Activated naive CD4-positive, alpha-beta T cell (primary cell): ENCODE measurements at regions not wholly inside any gene's neighbourhood (a gene's known extent, or its start where the extent isn't known, plus 50 kb on each side); places are given as distances from the start of the nearest gene placed in this dataset.
"Not testable (repeated sequence)": the region's sequence is repeated elsewhere in the genome, so short reads cannot be mapped to it uniquely, and the experiment has no call there.

Experiments used
- DNase-seq, 4 experiments: peaks; one replicate each; lab custom pipeline; 2025; lab: John Stamatoyannopoulos, UW

DNA sequence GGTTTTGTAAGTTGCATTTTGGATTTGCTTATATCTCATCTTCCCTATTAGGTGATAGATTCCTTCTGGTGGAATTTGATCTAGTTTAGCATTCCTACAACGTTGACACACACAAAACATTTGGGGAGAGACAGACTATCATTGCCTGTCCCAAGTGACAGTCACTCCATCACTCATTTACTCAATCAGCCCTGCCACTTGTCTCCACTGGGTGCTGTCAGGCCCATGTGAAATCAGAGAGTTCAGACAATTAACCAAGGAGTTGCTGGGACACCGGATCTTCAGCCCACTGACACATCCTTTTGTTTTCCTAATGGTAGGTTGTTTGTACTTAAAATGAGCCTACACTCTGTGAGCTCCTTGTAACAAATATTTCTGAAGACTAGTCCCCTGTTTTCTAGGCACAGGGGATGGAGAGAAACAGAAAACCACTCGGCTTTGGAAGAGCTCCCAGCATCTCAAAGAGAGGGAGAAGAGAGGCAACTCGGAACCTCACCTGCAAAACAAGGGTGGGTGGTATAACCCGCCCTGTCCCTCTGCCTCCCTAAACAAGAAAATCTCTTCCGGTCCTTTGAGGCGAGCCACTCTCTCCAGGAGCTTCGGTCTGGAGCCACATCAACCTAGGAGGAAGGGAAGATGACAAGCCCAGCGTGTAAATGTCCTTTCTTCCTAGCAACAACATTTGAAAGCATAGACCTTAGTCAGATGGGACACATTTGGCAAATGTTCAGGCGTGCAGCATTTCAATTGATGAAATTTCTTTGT is 440.9 kb upstream of the KLF12 start:
- no peak for DNase-seq

DNA sequence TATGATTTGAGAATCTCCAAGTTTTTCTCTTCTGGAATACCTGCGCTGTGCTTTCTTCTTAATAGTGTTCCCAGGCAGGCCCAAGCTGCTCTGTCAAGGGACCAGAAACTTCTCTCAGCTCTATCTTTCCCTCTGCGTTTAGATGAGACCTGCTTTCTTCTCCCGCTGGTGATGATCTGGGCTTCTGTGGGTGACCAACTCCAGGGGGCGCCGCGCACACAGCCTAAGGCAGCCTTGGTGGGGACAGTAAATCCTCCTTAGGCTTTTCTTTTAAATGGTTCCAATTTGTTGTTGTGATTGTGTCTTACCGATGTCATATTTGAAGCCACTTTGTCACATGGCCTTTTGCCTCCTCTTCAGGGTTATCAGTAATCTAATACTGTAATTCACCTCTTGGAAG is 439.4 kb upstream of the KLF12 start:
- no peak for DNase-seq

GRCh38 chr13:74571811-74572210 is 437.6 kb upstream of the KLF12 start:
- no peak for DNase-seq

DNA sequence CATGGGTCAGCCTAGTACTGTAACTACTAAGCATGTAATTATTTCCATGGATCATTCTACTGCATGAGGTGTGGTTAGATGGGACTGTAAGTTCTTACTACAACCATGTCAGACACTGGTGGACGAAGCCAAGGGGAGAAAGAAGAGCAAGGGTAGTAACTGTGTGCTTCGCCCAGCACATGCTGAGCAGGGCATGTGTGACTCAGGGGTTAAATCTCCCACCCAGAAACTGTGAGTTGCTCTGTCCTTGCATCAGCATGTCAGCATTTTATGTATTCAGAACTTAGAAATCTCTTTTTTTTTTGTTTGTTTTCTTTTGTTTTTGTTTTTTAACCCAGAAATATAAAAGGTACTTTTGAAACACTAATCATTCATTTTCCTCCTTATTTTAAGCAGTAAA is 436.6 kb upstream of the KLF12 start:
- DNase-seq: no peak

DNA sequence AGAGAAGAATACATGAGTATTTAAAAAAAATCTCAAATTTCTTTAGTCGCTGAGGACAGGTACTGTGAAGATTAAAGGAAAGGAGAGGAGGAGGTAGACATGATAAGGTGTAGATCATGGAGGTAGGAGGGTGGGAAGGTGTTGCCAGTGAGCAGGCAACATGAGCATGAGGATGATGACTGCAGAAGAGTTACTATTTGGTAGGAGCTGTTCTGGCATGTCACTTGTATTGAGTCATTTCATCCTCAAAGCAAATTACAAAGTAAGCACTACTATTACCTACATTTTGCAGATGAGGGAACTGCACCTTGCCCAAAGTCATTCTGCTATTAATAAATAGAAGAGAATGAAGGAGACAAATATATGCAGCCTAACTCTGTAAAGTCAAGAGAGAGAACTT is 435.8 kb upstream of the KLF12 start:
- no peak for DNase-seq

- DNase-seq: no peak
These were observed 435.0 kb upstream of the KLF12 start for GRCh38 chr13:74569251-74569650.

DNA sequence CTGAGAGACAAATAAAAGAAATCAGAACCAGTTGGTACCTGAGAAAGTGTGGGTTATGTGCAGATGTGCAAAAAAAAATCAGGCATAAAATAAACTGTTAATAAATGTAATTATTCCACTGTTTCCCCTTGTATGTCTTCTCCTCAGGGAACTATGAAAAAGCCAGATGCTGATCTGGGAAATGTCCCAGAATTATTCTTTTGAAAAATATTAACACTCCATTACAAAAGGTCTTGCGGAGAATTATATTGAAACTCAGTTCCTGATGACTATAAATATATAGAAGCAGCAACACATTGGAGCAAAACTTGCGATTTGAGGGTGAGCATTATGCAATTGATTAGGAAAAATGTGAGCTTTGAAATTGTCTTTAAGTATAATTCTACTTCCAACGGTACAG is 433.3 kb upstream of the KLF12 start:
- no peak for DNase-seq

- DNase-seq: no peak
These were observed 428.2 kb upstream of the KLF12 start for GRCh38 chr13:74562381-74562780.

- DNase-seq: no peak
These were observed 427.0 kb upstream of the KLF12 start for GRCh38 chr13:74561155-74561554.

GRCh38 chr13:74560325-74560724 is 426.1 kb upstream of the KLF12 start:
- no peak for DNase-seq

- DNase-seq: no peak
These were observed 423.7 kb upstream of the KLF12 start for GRCh38 chr13:74557870-74558269.

DNA sequence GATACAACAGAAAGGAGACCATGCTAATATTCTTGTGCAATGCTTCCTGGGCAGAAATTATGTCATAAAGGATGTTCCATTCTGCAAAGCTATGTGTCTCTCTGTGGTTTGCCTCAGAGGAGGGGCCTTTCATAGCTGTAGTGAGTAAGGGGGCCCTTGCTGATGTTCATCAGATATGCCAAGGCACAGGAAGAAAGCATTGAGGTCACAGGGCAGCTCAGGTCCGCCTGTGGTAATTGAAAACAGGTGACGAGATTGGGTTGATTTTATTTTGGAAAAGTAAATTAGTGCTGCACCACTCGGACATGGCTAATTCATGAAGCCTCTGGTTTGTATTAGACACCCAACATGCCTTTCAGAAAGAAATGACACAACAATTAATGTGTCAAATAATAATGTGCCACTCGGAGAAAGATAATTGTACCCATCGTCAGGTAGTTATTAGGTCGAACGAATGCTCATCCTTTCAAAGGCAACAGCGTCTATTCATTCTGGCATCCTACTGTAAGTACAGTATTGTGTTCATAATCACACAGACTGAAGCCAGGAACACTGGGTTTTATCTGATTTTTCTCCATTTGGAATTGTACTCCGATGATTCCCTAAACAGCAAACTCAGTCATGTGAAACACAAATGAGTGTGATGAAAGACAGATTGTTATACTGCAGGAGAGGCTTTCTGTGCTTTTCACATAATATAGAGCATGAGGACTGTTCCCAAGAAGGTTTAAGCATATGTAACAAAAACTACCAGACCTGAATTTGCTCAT is 421.6 kb upstream of the KLF12 start:
- DNase-seq: no peak

DNA sequence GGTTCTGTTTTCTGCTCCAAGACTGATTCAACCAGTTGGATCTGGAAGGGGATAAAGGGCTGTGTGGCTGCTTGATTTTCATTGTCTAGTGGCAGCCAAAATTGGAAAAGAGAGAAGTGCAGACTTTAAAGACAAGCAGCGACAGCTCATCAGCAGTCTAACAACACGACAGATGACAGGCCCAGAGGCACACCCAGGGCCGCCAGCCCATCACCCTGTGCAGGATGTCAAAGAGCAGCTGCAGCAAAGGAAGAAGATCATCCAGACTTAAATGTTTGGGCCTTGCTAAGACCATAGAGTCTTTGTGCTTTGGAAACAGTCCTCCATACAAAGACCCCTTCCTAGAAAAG is 421.0 kb upstream of the KLF12 start:
- no peak for DNase-seq

DNA sequence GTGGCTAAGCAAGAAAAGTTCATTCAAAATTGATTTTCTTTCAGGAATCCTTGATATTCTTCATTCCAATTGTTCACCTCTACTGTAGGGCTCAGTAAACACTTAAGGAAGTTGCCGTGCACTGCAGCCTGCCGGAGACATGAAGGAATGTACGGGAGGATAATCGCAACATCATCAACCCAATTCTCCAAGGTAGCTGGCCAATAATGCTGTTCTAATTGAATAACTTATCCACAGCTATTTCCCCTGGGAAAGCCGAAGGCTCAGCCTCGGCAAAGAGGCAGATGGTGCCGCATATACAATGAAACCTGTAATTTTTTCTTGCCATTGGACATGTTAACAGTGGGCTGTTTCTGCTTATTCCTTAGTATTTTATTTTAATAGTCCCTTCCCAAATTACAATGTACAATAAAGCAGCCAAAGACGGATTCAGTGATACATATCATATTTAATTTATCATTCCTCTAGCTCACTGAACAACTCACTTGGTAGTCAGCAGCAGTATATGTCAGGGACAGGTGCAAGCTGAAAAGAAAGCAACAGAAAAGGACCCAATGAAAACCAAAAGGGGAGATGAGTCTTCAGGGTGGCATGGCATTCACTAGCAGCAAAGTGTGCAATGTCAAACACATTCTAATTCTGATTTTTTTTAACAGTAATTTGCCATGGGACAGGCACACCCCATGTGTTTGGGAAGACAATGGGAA is 420.5 kb upstream of the KLF12 start:
- no peak for DNase-seq

GRCh38 chr13:74550039-74550438 is 415.8 kb upstream of the KLF12 start:
- DNase-seq: no peak

- DNase-seq: not testable (repeated sequence)
These were observed 402.4 kb upstream of the KLF12 start for GRCh38 chr13:74536649-74537048.

DNA sequence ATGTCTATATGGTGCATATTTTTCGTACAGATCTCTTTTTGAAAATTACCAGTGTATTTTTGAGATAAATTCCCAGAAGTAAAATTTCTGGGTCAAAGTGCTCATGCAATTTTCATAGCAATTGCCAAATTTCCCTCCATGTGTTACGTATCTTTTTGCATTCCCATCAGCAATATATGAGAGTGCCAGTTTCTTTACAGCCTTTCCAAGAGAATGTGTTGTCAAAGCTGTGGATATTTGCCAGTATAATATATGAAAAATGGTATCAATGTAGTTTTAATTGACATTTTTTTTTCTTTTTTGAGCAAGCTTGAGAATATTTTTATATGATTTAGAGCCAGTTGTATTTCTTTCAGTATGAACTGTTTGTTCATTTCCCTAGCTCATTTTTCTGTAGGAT is 399.0 kb upstream of the KLF12 start:
- no peak for DNase-seq

- DNase-seq: no peak
These were observed 395.8 kb upstream of the KLF12 start for GRCh38 chr13:74530011-74530410.

DNA sequence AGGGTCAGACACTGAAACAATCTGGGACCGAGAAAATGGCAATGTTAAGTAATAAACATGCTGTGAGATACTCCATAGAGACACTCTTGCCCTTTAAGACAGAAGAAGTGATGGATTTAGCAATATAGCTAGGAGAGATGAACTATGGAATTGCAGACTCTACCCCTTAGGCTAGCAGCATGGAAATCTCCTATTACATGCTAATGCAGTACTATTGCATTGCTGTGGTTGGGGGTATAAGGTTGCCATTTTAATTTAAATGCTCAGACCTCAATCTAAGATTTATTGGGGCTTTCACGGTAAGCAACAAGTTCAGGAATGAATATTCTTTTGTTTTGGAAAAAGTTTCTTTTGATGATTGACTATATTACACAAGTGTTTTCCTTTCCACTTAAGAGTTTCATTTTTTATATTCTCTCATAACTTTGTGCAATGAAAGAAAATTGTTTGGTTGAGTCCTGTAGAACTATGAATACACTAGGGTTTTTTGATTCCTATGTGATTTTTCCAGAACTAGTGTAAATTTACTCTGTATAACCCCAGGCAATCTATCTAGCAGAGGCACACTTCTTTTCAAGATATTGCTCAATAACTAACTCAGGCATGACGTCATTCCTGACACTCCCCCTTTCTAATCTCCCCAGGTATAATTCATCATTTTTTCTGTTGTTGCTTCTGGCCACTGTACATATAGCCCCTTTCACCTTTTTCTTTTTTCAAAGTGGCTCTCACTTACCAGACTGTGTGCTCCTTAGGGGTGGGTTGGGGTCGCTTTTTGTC is 394.7 kb upstream of the KLF12 start:
- no peak for DNase-seq

- DNase-seq: no peak
These were observed 388.9 kb upstream of the KLF12 start for GRCh38 chr13:74523057-74523456.

- no peak for DNase-seq
These were observed 377.3 kb upstream of the KLF12 start for GRCh38 chr13:74511523-74511922.

GRCh38 chr13:74487091-74487722 is 353.0 kb upstream of the KLF12 start:
- DNase-seq: no peak
